H1 (cell line): ENCODE measurements at regions not wholly inside any gene's neighbourhood (a gene's known extent, or its start where the extent isn't known, plus 50 kb on each side); places are given as distances from the start of the nearest gene placed in this dataset.

Experiments used
- CTCF ChIA-PET: fragments of 300-600 bp; sonication (Branson Sonifier 250); formaldehyde crosslinking; loops from one replicate; lab custom pipeline; 2021; ENCODE audit not compliant: partially characterized antibody; lab: Charles Lee
- POLR2A ChIA-PET: fragments of 300-600 bp; sonication (Branson Sonifier 250); formaldehyde crosslinking; loops from one replicate; lab custom pipeline; 2021; ENCODE audit warnings: inconsistent platforms; ENCODE audit not compliant: partially characterized antibody; lab: Charles Lee
- DNase-seq, 2 experiments: peaks; one replicate each; pipeline versions ENCODE4 v3.0.0 to v3.0.0-alpha.2; 2010 to 2022; ENCODE audit warnings: low spot score in 2 of 2, low read depth in 1 of 2, mixed read lengths in 1 of 2
- FAIRE-seq: peaks from 2 replicates; lab custom pipeline; 2011; peaks lifted over from hg19 to GRCh38; lab: Jason Lieb, UNC
- H2AFZ ChIP-seq: 2 replicates; pipeline ENCODE4 v1.8.1; 2012; ENCODE audit warnings: low read length, inconsistent platforms
- H2AK5ac ChIP-seq: 2 replicates; pipeline ENCODE4 v1.6.1; 2013; ENCODE audit warnings: low read depth, low read length
- H2BK120ac ChIP-seq: replicated peaks from 2 replicates; pipeline ENCODE3; 2013; ENCODE audit warnings: low read depth, low read length, inconsistent platforms
- H2BK12ac ChIP-seq: 2 replicates; pipeline ENCODE4 v1.6.1; 2013; ENCODE audit warnings: low read depth, low read length
- H2BK15ac ChIP-seq: 2 replicates; pipeline ENCODE4 v1.6.1; 2013; ENCODE audit warnings: low read length
- H2BK20ac ChIP-seq: 2 replicates; pipeline ENCODE4 v1.6.1; 2013; ENCODE audit warnings: low read length
- H2BK5ac ChIP-seq: 2 replicates; pipeline ENCODE4 v1.6.1; 2013; ENCODE audit warnings: low read depth, low read length
- H3K14ac ChIP-seq: 2 replicates; pipeline ENCODE4 v1.6.1; 2013; ENCODE audit warnings: inconsistent platforms; ENCODE audit not compliant: insufficient read length
- H3K18ac ChIP-seq: 2 replicates; pipeline ENCODE4 v1.6.1; 2013; ENCODE audit warnings: low read length; ENCODE audit errors: extremely low read depth
- H3K23ac ChIP-seq: 2 replicates; pipeline ENCODE4 v1.6.1; 2013; ENCODE audit warnings: inconsistent platforms; ENCODE audit not compliant: insufficient read length
- H3K23me2 ChIP-seq: 2 replicates; pipeline ENCODE4 v1.6.1; 2013; ENCODE audit warnings: low read depth, low read length
- H3K27ac ChIP-seq: 2 replicates; pipeline ENCODE4 v1.6.1; 2011; ENCODE audit warnings: low read depth, low read length, inconsistent platforms
- H3K27me3 ChIP-seq, 4 experiments: replicated peaks in 1 of 4; 1 replicate in 1 of 4; 2 replicates in 3 of 4; pipeline versions ENCODE4 v1.6.1 to v1.8.1; 2011 to 2013; ENCODE audit warnings: low read length in 3 of 4, mild to moderate bottlenecking in 3 of 4, inconsistent platforms in 2 of 4, mixed read lengths in 2 of 4, moderate library complexity in 1 of 4; ENCODE audit not compliant: control insufficient read depth in 3 of 4, insufficient read depth in 3 of 4; ENCODE audit errors: extremely low read depth in 1 of 4
- H3K36me3 ChIP-seq, 4 experiments: 2 replicates each; pipeline versions ENCODE4 v1.6.1 to v1.8.1; 2011 to 2013; ENCODE audit warnings: mild to moderate bottlenecking in 4 of 4, low read length in 3 of 4, moderate library complexity in 2 of 4, control low read depth in 1 of 4, inconsistent platforms in 1 of 4; ENCODE audit not compliant: insufficient read depth in 4 of 4, control insufficient read depth in 2 of 4
- H3K4ac ChIP-seq: replicated peaks from 2 replicates; pipeline ENCODE3; 2013; ENCODE audit warnings: low read length, low read depth, mixed read lengths, inconsistent platforms; ENCODE audit not compliant: insufficient read length
- H3K4me1 ChIP-seq, 4 experiments: replicated peaks in 1 of 4; 1 replicate in 1 of 4; 2 replicates in 3 of 4; pipeline versions ENCODE4 v1.6.1 to v1.8.1; 2011 to 2013; ENCODE audit warnings: low read length in 3 of 4, inconsistent platforms in 2 of 4, mixed read lengths in 1 of 4; ENCODE audit not compliant: insufficient read depth in 4 of 4, control insufficient read depth in 3 of 4
- H3K4me2 ChIP-seq, 2 experiments: 2 replicates each; pipeline versions ENCODE4 v1.6.1 to v1.8.1; 2011 to 2013; ENCODE audit warnings: low read depth in 2 of 2, low read length in 2 of 2, control low read depth in 1 of 2, inconsistent platforms in 1 of 2, mild to moderate bottlenecking in 1 of 2; ENCODE audit not compliant: insufficient read depth in 1 of 2
- H3K4me3 ChIP-seq, 4 experiments: fragments of 200-600, 300-600 bp in 1 of 4; sonication (generic), shearing (Covaris generic), sonication (Bioruptor Twin) in 1 of 4; 2 replicates each; pipeline versions ENCODE4 v1.5.1 to v1.8.1; 2011 to 2016; ENCODE audit warnings: low read length in 4 of 4, low read depth in 3 of 4, control low read depth in 2 of 4, inconsistent platforms in 2 of 4, mild to moderate bottlenecking in 2 of 4, mixed read lengths in 1 of 4, moderate library complexity in 1 of 4; ENCODE audit not compliant: insufficient read depth in 2 of 4; ENCODE audit errors: extremely low read depth in 1 of 4
- H3K56ac ChIP-seq: replicated peaks from 2 replicates; pipeline ENCODE3; 2013; ENCODE audit warnings: low read depth, mild to moderate bottlenecking, mixed read lengths, low read length, inconsistent platforms; ENCODE audit not compliant: insufficient read length
- H3K79me1 ChIP-seq: 2 replicates; pipeline ENCODE4 v1.6.1; 2013; ENCODE audit warnings: low read depth, low read length, control low read depth
- H3K79me2 ChIP-seq, 2 experiments: 2 replicates each; pipeline versions ENCODE4 v1.6.1 to v1.8.1; 2012 to 2013; ENCODE audit warnings: low read length in 2 of 2, mild to moderate bottlenecking in 2 of 2, inconsistent platforms in 1 of 2; ENCODE audit not compliant: insufficient read depth in 2 of 2, control insufficient read depth in 1 of 2
- H3K9ac ChIP-seq, 4 experiments: replicated peaks in 1 of 4; 1 replicate in 1 of 4; 2 replicates in 3 of 4; pipeline versions ENCODE4 v1.6.1 to v1.8.1; 2011 to 2013; ENCODE audit warnings: low read depth in 3 of 4, low read length in 3 of 4, control low read depth in 2 of 4, mild to moderate bottlenecking in 2 of 4, moderate library complexity in 2 of 4, inconsistent platforms in 1 of 4; ENCODE audit errors: extremely low read depth in 1 of 4
- H3K9me3 ChIP-seq, 2 experiments: 2 replicates each; pipeline versions ENCODE4 v1.6.1 to v1.8.1; 2012 to 2013; ENCODE audit warnings: mild to moderate bottlenecking in 2 of 2, moderate library complexity in 2 of 2, control low read depth in 1 of 2, inconsistent platforms in 1 of 2, low read depth in 1 of 2, low read length in 1 of 2, mixed read lengths in 1 of 2; ENCODE audit not compliant: insufficient read depth in 2 of 2
- H4K20me1 ChIP-seq, 2 experiments: replicated peaks in 1 of 2; 2 replicates each; pipeline versions ENCODE3 to v1.8.1; 2011 to 2013; ENCODE audit warnings: inconsistent platforms in 2 of 2, low read length in 2 of 2, mild to moderate bottlenecking in 1 of 2; ENCODE audit not compliant: insufficient read depth in 2 of 2, control insufficient read depth in 1 of 2
- H4K5ac ChIP-seq: 2 replicates; pipeline ENCODE4 v1.6.1; 2013; ENCODE audit warnings: low read length, low read depth, mixed read lengths, inconsistent platforms; ENCODE audit not compliant: insufficient read length
- H4K8ac ChIP-seq: 2 replicates; pipeline ENCODE4 v1.8.0; 2013; ENCODE audit warnings: mild to moderate bottlenecking, moderate library complexity, low read length, inconsistent platforms; ENCODE audit not compliant: insufficient read depth; ENCODE audit errors: extremely low read depth
- H4K91ac ChIP-seq: replicated peaks from 2 replicates; pipeline ENCODE3; 2013; ENCODE audit warnings: low read length, mixed read lengths, inconsistent platforms; ENCODE audit not compliant: insufficient read length
- ASH2L ChIP-seq: fragments of 200-600, 300-600 bp; sonication (generic); IDR thresholded peaks from one replicate; pipeline ENCODE4 v1.7.1; 2017; ENCODE audit warnings: low read length
- CHD2 ChIP-seq: IDR thresholded peaks from 2 replicates; pipeline ENCODE4 v1.6.1; 2012; ENCODE audit warnings: low read length, improper control_type of control experiment
- CTCF ChIP-seq, 3 experiments: IDR thresholded peaks; 1 replicate in 2 of 3; 2 replicates in 1 of 3; pipeline versions ENCODE4 v1.5.1 to v1.6.1; 2011; ENCODE audit warnings: low read length in 3 of 3, mild to moderate bottlenecking in 3 of 3, inconsistent platforms in 2 of 3, low read depth in 1 of 3, moderate library complexity in 1 of 3; ENCODE audit not compliant: insufficient read depth in 1 of 3; ENCODE audit errors: control extremely low read depth in 1 of 3
- KDM4A ChIP-seq: IDR thresholded peaks from one replicate; pipeline ENCODE4 v1.7.1; 2012; ENCODE audit warnings: low read depth, mild to moderate bottlenecking, moderate library complexity, low read length, inconsistent platforms; ENCODE audit not compliant: severe bottlenecking
- MAX ChIP-seq: IDR thresholded peaks from 2 replicates; pipeline ENCODE4 v1.6.1; 2012; ENCODE audit warnings: inconsistent platforms
- POLR2A ChIP-seq, 2 experiments: IDR thresholded peaks; 1 replicate in 1 of 2; 2 replicates in 1 of 2; pipeline ENCODE4 v1.6.1; 2011; ENCODE audit warnings: low read depth in 2 of 2, low read length in 2 of 2, mild to moderate bottlenecking in 2 of 2; ENCODE audit errors: control extremely low read depth in 1 of 2
- RNF2 ChIP-seq: fragments of 200-900, 300-1000 bp; sonication (generic); IDR thresholded peaks from 2 replicates; pipeline ENCODE4 v1.7.1; 2016; ENCODE audit warnings: borderline replicate concordance, low read depth, mild to moderate bottlenecking, antibody characterized with exemption, low read length; ENCODE audit not compliant: poor library complexity, severe bottlenecking; ENCODE audit errors: missing control alignments
- RXRA ChIP-seq: IDR thresholded peaks from 2 replicates; pipeline ENCODE4 v1.6.1; 2011; ENCODE audit warnings: low read depth, mild to moderate bottlenecking, low read length, moderate library complexity; ENCODE audit not compliant: insufficient read depth
- SP2 ChIP-seq: IDR thresholded peaks from 2 replicates; pipeline ENCODE4 v1.6.1; 2012; ENCODE audit warnings: mild to moderate bottlenecking, low read length, inconsistent platforms
- TEAD4 ChIP-seq: IDR thresholded peaks from 2 replicates; pipeline ENCODE4 v1.6.1; 2012; ENCODE audit warnings: low read depth, low read length, inconsistent platforms, mixed read lengths
- YY1 ChIP-seq: IDR thresholded peaks from 2 replicates; pipeline ENCODE4 v1.6.1; 2011; ENCODE audit warnings: low read depth, mild to moderate bottlenecking, low read length
- ZNF274 ChIP-seq: IDR thresholded peaks from 2 replicates; pipeline ENCODE4 v1.7.0; 2012; ENCODE audit warnings: low read length, borderline replicate concordance; ENCODE audit errors: extremely low read depth
- WGBS, 2 experiments: shearing (Covaris generic) in 1 of 2; methylation state at CpG; one replicate each; pipeline versions ENCODE4 v1.1.6 to v1.1.7; 2013 to 2015; ENCODE audit warnings: low lambda C conversion rate in 2 of 2, mixed read lengths in 2 of 2, inconsistent platforms in 1 of 2, low coverage in 1 of 2, missing lambda C conversion rate in 1 of 2; ENCODE audit not compliant: insufficient replicate concordance in 2 of 2, insufficient coverage in 1 of 2, insufficient read length in 1 of 2; ENCODE audit errors: extremely low coverage in 1 of 2, missing lambda C conversion rate in 1 of 2; 5-methylcytosine and 5-hydroxymethylcytosine counted together

- H4K5ac ChIP-seq = no peak overlapping the region
- no peaks in the 10 kb centered on the region for H4K20me1 ChIP-seq
- no peak overlapping the region for H3K4me2 ChIP-seq
- H3K4ac ChIP-seq = no peak overlapping the region
- H3K56ac ChIP-seq = no peak overlapping the region
- H4K8ac ChIP-seq = no peak overlapping the region
- no peak overlapping the region for H3K18ac ChIP-seq
- H3K9ac ChIP-seq = no peak overlapping the region
- no peak overlapping the region for H2BK20ac ChIP-seq
- no peak overlapping the region for H3K27ac ChIP-seq
- H2AFZ ChIP-seq = peak overlapping the region; percentile 62; the same call in 1 of the 2 replicates
- H3K79me1 ChIP-seq = no peaks in the 10 kb centered on the region
- no peak overlapping the region for H2BK15ac ChIP-seq
- no peak overlapping the region; the same call in 1 of the 2 replicates for H2BK5ac ChIP-seq
- H2BK12ac ChIP-seq = no peak overlapping the region; the same call in 1 of the 2 replicates
- FAIRE-seq (no peak), DNase-seq (no peak)
- no peak overlapping the region for H3K14ac ChIP-seq
- 78% methylated on average over 5 of the region's 5 CpGs; no CpG with 5 or more reads in 1 of the 2 experiments for WGBS, 2 experiments
- H3K4me1 ChIP-seq = peaks cover 0 to 7% (median 0%) of the 10 kb centered on the region in 4 experiments; a peak in 2 of 7 replicates
- H2AK5ac ChIP-seq = no peak overlapping the region
- ChIA-PET CTCF (no interaction called here), POLR2A (interaction anchor here (0.6 kb wide), 1 partner anchor 290 kb away, joined by 3 read pairs; no protein-coding TSS in a partner anchor)
- no peaks in the 10 kb centered on the region for H3K23me2 ChIP-seq
- H3K23ac ChIP-seq = no peak overlapping the region
- H3K79me2 ChIP-seq = no peaks in the 10 kb centered on the region
- H3K36me3 ChIP-seq = no peaks in the 10 kb centered on the region
- H3K27me3 ChIP-seq = peaks cover 0 to 2% (median 0%) of the 10 kb centered on the region in 4 experiments; a peak in 1 of 7 replicates
- H4K91ac ChIP-seq = no peak overlapping the region
- no peak overlapping the region for H2BK120ac ChIP-seq
- H3K9me3 ChIP-seq = no peaks in the 10 kb centered on the region
- no peak overlapping the region for H3K4me3 ChIP-seq
- TF ChIP-seq RNF2 (no peak), POLR2A (IDR thresholded peaks at IDR 0.05; ENCODE audit: control extremely low read depth in 1 of 2, low read depth in 2 of 2, low read length in 2 of 2) (no peak), CTCF (IDR thresholded peaks at IDR 0.05; ENCODE audit: control extremely low read depth in 1 of 3, insufficient read depth in 1 of 3, low read depth in 1 of 3, low read length in 3 of 3) (no peak), MAX (no peak), RXRA (no peak), SP2 (no peak), ZNF274 (no peak), KDM4A (no peak), ASH2L (no peak), CHD2 (no peak), YY1 (no peak), TEAD4 (no peak)
These were observed 219.2 kb upstream of the UBE2E3 start for GRCh38 chr2:180761224-180761623.
